GM10847 (cell line): ENCODE measurements at regions not wholly inside any gene's neighbourhood (a gene's known extent, or its start where the extent isn't known, plus 50 kb on each side); places are given as distances from the start of the nearest gene placed in this dataset.

Experiments
- POLR2A ChIP-seq: IDR thresholded peaks from 2 replicates; pipeline ENCODE4 v1.6.1; 2011; ENCODE audit not compliant: insufficient read length; ENCODE audit errors: extremely low read depth

- TF ChIP-seq POLR2A = no peak
Observed at GRCh38 chr15:31867536-31868442, 162.5 kb upstream of the CHRNA7 start.

GRCh38 chr15:31869686-31870307, 160.5 kb upstream of the CHRNA7 start:
- no peak for TF ChIP-seq POLR2A

- TF ChIP-seq POLR2A = no peak
Observed at GRCh38 chr15:31870328-31871165, 159.8 kb upstream of the CHRNA7 start, which contains the start of gene OTUD7A. OTUD7A (minus strand) TSS chr15:31870673.

GRCh38 chr15:31871166-31871886, 159.0 kb upstream of the CHRNA7 start:
- no peak for TF ChIP-seq POLR2A

GRCh38 chr15:31871887-31872281, 158.4 kb upstream of the CHRNA7 start:
- TF ChIP-seq POLR2A = no peak

GRCh38 chr15:31887246-31887645, 143.1 kb upstream of the CHRNA7 start:
- TF ChIP-seq POLR2A = no peak

GRCh38 chr15:31892513-31892912, 137.8 kb upstream of the CHRNA7 start:
- TF ChIP-seq POLR2A = no peak

GRCh38 chr15:31893780-31894179, 136.5 kb upstream of the CHRNA7 start:
- no peak for TF ChIP-seq POLR2A

- no peak for TF ChIP-seq POLR2A
Observed at GRCh38 chr15:31897746-31898145, 132.6 kb upstream of the CHRNA7 start.

DNA sequence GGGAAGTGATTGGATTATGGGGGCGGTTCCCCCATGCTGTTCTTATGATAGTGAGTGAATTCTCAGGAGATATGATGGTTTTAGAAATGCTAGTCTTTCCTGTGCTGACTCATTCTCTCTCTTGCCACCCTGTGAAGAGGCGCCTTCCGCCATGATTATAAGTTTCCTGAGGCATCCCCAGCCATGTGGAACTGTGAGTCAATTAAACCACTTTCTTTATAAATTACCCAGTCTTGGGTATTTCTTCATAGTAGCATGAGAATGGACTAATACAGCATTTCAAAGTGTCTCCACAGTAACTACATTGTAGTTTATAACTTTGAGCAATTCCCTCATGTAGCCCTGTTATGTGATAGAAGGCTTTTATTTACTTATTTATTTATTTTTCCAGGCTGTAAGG, 128.8 kb upstream of the CHRNA7 start:
- TF ChIP-seq POLR2A = no peak

DNA sequence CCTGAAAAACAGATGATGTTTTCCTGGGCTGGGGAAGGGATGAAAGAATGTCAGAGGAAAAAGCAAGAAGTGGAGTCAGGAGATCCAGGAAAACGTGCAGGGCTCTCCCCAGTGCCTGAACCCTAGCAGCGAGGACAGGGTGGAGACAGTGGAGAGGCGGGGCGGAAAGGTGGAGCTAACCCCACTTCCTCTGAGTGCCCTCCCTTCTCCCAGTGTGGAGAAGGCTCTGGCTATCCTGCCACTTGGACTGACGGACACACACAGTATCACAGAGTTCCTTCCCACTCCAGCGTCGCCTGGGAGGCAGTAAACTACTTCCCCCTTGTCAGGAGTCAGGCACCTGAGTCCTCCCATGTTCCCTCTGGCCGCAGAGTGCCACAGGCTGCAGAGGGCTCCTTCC, 125.3 kb upstream of the CHRNA7 start:
- no peak for TF ChIP-seq POLR2A

DNA sequence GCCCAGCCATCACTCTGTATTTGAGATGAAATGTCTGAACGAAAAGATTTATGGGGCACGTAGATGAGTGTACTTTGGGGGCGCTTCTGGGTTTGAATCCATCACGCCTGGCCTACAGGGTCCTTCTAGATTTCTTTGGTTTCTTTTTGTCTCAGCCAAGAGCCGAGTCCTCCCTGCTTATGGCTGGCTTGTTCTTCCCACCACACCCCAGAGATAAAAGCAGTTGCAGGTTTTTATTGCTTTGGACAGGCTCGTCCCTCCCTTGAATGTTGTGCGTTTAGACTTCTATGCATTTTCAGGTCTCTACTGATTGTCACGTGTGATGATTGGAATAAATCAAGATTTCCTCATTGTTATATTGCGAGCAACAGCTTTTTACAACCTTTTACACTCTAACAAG, 104.8 kb upstream of the CHRNA7 start:
- TF ChIP-seq POLR2A = no peak

DNA sequence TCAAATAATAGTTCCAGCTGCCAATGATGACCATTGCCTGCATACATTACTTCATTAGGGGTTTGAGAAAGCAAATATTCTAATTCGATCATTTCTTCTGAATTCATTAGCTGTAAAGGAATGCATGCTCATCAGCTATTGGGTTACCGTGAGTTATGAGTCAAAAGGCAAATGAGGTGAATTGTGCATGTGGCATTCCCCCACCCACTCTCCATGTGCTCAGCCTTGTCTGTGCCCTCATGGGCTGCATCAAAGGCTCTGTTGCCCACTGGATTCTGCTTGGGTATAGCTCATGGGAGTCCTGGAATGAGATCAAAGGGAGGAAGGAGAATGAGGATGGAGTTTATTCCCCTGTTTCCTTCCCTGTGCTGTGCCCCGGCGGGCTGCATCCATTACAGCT, 99.3 kb upstream of the CHRNA7 start:
- TF ChIP-seq POLR2A = no peak

- no peak for TF ChIP-seq POLR2A
Observed at GRCh38 chr15:31932576-31932975, 97.7 kb upstream of the CHRNA7 start.

DNA sequence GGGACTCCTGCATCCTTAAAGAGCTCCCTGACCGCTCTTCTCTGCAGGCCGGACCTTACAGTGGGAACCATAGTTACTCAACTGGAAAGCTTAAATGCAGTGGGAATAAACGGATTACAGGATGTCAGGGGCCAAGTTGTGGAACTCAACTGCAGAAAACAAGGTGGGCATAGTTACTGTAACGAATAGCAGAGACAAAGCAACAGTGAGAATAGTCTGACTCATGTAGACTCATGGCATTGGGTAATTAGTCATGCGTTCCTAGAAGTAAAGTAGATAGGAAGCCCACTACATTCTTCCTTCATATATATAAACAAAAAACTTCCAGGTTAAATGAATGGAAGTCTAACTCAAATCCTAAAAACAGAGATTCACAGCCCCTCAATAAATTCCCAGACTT, 95.5 kb upstream of the CHRNA7 start:
- no peak for TF ChIP-seq POLR2A
